Activated CD8-positive, alpha-beta memory T cell treated with anti-CD3 and anti-CD28 coated beads, Interleukin-2, amount 10 ng/mL, durations not matched to agents 7 days and 5 days (primary cell): ENCODE measurements at regions not wholly inside any gene's neighbourhood (a gene's known extent, or its start where the extent isn't known, plus 50 kb on each side); places are given as distances from the start of the nearest gene placed in this dataset.

ENCODE experiments used
- ATAC-seq: fragments of 150-1000 bp; cut with Tn5 transposase; one replicate; pipeline ENCODE4 v1.10.0; 2021; ENCODE audit warnings: moderate library complexity
- CTCF ChIA-PET: fragments of 350-600 bp; sonication (Branson Sonifier 250); formaldehyde crosslinking; loops from one replicate; lab custom pipeline; 2021; ENCODE audit warnings: antibody characterized with exemption; lab: Charles Lee
- DNase-seq: peaks from one replicate; pipeline ENCODE4 v3.0.0-alpha.2; 2020
- H3K27ac Mint-ChIP-seq: one replicate; pipeline ENCODE4 v1.8.0; 2021; ENCODE audit warnings: mild to moderate bottlenecking, mixed read lengths
- H3K27me3 Mint-ChIP-seq: one replicate; pipeline ENCODE4 v1.8.0; 2021; ENCODE audit warnings: mixed read lengths
- H3K36me3 Mint-ChIP-seq: one replicate; pipeline ENCODE4 v1.8.0; 2021; ENCODE audit warnings: mild to moderate bottlenecking, mixed read lengths
- H3K4me1 Mint-ChIP-seq: one replicate; pipeline ENCODE4 v1.8.0; 2021; ENCODE audit warnings: mixed read lengths
- H3K4me3 Mint-ChIP-seq: one replicate; pipeline ENCODE4 v1.8.0; 2021; ENCODE audit warnings: mild to moderate bottlenecking, moderate library complexity, mixed read lengths
- H3K9me3 Mint-ChIP-seq: one replicate; pipeline ENCODE4 v1.8.0; 2022; ENCODE audit warnings: low read depth, mixed read lengths

DNA sequence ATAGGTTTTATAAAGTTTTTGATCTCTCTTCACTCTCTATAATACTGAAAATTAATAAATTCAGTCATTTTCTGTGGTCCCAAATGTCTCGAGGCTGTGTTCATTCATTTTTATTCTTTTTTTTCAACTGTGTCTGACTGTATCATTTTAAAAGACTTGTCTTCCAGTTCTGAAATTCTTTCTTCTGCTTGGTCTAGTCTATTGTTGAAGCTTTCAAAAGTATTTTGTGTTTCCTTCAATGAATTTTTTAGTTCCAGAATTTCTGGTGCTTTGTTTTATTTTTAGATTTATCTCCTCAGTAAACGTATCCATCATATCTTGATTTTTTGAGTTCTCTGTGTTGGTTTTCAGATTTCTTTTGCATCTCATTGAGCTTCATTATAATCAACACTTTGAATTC, 161.0 kb upstream of the CHRM3 start:
- H3K9me3 Mint-ChIP-seq, result peaks cover 17% of the 10 kb centered on the region
- no peaks in the 10 kb centered on the region for H3K36me3 Mint-ChIP-seq
- H3K4me1 Mint-ChIP-seq, result no peaks in the 10 kb centered on the region
- CTCF ChIA-PET, result no interaction called here
- no peak overlapping the region for H3K27ac Mint-ChIP-seq
- no peaks in the 10 kb centered on the region for H3K27me3 Mint-ChIP-seq
- H3K4me3 Mint-ChIP-seq, result no peak overlapping the region
- no peak for DNase-seq
- no peak for ATAC-seq

DNA sequence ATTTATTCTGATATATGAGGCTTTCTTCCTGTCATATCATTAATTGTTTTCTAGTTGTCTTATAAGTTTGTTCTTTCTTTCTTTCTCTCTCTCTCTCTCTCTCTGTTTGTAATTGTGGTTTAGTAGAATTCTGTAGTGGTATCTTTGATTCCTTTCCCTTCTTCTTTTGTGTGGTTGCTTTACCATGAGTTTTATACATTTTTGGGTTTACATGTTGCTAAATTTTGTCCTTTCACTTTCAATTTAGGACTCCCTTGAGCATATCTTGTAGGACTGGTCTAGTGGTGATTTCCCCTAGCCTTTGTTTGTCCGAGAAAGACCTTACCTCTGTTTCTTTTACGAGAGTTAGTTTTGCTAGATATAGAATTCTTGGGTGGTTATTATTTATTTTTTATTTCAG, 162.3 kb upstream of the CHRM3 start:
- Mint-ChIP-seq H3K4me3 (no peak overlapping the region), H3K27ac (no peak overlapping the region), H3K9me3 (peaks cover 10% of the 10 kb centered on the region), H3K36me3 (no peaks in the 10 kb centered on the region), H3K4me1 (no peaks in the 10 kb centered on the region), H3K27me3 (no peaks in the 10 kb centered on the region)
- CTCF ChIA-PET, result no interaction called here
- ATAC-seq, result no peak
- no peak for DNase-seq

DNA sequence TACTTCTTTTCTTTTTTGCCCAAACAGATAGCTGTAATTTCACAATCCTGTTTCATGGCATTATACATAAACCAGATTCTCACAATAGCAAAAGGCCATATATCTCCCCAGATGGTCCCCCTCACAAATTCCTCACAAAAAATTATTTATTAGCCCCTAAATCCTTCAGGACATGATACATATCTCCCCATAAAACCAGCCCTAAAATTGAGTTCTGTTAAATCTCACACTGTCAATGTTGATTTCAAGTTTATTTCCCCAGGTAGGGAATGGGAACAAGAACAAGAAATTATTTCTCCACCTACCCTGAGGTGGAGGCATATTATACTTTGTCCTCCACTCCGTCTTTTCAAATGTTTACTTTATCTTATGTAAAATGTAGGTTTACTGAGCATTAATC, 163.4 kb upstream of the CHRM3 start:
- H3K27ac Mint-ChIP-seq, result no peak overlapping the region
- H3K36me3 Mint-ChIP-seq, result no peaks in the 10 kb centered on the region
- H3K9me3 Mint-ChIP-seq, result peaks cover 10% of the 10 kb centered on the region
- CTCF ChIA-PET, result no interaction called here
- H3K27me3 Mint-ChIP-seq, result no peaks in the 10 kb centered on the region
- no peak for DNase-seq
- ATAC-seq, result no peak
- no peak overlapping the region for H3K4me3 Mint-ChIP-seq
- no peaks in the 10 kb centered on the region for H3K4me1 Mint-ChIP-seq

DNA sequence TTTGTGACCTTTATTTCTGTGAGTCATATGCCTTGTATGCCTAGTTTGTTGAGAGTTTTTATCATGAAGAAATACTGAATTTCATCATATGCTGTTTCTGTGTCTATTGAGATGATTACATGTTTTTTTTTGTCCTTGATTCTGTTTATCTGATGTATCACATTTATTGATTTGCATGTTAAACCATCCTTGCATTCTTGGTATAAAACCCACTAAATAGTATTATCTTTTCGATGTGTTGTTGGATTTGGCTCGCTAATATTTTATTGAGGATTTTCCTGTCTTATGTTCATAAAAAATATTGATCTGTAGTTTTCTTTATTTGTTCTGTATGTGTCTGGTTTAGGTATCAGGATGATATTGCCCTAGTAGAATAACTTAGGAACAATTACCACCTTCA, 164.7 kb upstream of the CHRM3 start:
- H3K9me3 Mint-ChIP-seq, result peaks cover 10% of the 10 kb centered on the region
- no peaks in the 10 kb centered on the region for H3K4me1 Mint-ChIP-seq
- no peak overlapping the region for H3K27ac Mint-ChIP-seq
- DNase-seq, result no peak
- H3K4me3 Mint-ChIP-seq, result no peak overlapping the region
- CTCF ChIA-PET, result no interaction called here
- H3K27me3 Mint-ChIP-seq, result no peaks in the 10 kb centered on the region
- H3K36me3 Mint-ChIP-seq, result no peaks in the 10 kb centered on the region
- no peak for ATAC-seq

DNA sequence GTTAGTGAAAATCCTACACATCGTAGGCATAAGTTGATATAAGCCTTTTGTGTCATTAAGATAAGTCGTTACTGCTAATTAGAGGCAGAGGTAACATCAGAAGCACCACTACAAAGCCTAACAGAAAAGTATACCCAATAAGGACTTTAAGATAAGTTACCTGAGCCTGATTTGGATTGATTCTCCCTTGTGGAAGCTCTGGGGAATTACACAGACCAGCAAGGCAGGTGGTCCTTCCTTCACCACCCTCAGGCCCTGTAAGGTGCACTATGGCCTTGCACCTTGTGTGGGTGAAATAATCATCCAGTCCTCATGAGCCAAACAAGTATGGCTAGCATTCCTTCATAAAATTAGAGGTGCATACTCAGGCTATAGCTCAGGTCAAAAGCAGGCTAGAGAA, 166.7 kb upstream of the CHRM3 start:
- H3K4me1 Mint-ChIP-seq, result no peaks in the 10 kb centered on the region
- H3K36me3 Mint-ChIP-seq, result no peaks in the 10 kb centered on the region
- no peak for ATAC-seq
- DNase-seq, result no peak
- H3K9me3 Mint-ChIP-seq, result peaks cover 3% of the 10 kb centered on the region
- CTCF ChIA-PET, result no interaction called here
- H3K27ac Mint-ChIP-seq, result no peak overlapping the region
- H3K27me3 Mint-ChIP-seq, result no peaks in the 10 kb centered on the region
- no peak overlapping the region for H3K4me3 Mint-ChIP-seq

DNA sequence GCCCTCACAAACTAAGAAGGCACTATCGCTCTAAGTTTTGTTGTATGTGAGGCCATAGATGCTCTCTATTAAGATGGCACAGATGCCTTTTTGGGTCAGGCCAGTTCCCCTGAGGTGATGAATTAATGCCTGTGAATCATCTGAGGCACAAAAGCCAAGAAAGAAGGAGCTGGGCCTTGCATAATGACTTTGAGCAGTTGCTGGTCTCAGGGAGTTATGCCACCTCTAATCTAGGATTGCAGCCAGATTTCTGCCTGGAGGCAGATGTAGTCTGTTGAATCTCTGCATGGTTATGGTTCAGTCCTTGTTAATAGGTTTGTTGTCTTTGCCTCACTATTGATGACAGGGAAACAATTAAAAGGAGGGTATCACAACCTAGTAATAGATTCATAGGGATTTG, 168.1 kb upstream of the CHRM3 start:
- DNase-seq, result no peak
- Mint-ChIP-seq H3K36me3 (no peaks in the 10 kb centered on the region), H3K9me3 (no peaks in the 10 kb centered on the region), H3K4me1 (no peaks in the 10 kb centered on the region), H3K27ac (no peak overlapping the region), H3K4me3 (no peak overlapping the region), H3K27me3 (no peaks in the 10 kb centered on the region)
- CTCF ChIA-PET, result no interaction called here
- no peak for ATAC-seq

DNA sequence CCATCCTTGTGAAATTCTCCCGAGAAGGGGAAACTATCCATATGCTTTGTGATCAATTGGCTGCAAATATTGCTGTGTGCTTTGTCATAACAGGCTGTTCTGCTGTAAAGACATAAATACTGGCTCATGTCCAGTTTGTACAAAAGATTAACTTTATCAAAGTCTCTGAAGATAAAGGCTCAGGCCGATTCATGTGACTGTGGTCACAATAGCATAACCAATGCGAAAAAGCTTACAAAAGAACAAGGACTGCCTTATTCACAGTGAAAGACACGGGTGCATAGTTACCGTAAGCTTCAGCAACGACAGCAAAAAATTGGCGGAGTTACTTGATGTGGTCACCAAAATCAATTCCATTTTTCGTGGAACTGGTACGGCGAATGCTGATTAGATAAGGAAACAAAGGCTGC, 173.6 kb upstream of the CHRM3 start:
- peaks cover 2% of the 10 kb centered on the region for H3K9me3 Mint-ChIP-seq
- H3K27me3 Mint-ChIP-seq, result no peaks in the 10 kb centered on the region
- no peak overlapping the region for H3K4me3 Mint-ChIP-seq
- H3K4me1 Mint-ChIP-seq, result no peaks in the 10 kb centered on the region
- H3K36me3 Mint-ChIP-seq, result no peaks in the 10 kb centered on the region
- CTCF ChIA-PET, result no interaction called here
- DNase-seq (no peak), ATAC-seq (no peak)
- no peak overlapping the region for H3K27ac Mint-ChIP-seq

DNA sequence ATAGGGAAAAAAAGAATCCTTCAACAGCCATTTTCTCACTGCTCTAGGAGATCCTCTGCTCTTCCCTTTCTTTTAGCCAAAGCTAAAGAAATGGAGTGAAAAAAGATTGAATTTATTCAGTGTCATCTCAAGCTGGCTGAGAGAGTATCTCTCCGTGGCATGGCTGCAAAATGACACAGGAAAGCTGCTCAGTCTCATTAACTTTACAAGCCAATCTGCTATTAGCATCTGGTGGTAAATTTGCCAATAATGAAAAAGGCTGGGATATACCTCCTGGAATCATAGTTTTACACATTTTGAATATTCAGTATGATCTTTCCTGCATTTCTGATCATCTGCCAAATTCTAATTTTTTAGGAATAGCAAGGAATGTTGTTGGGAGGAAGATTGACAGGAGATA, 176.8 kb upstream of the CHRM3 start:
- H3K4me3 Mint-ChIP-seq, result no peak overlapping the region
- no peak overlapping the region for H3K27ac Mint-ChIP-seq
- H3K27me3 Mint-ChIP-seq, result no peaks in the 10 kb centered on the region
- ATAC-seq (no peak), DNase-seq (no peak)
- peaks cover 2% of the 10 kb centered on the region for H3K9me3 Mint-ChIP-seq
- H3K4me1 Mint-ChIP-seq, result no peaks in the 10 kb centered on the region
- CTCF ChIA-PET, result no interaction called here
- no peaks in the 10 kb centered on the region for H3K36me3 Mint-ChIP-seq

DNA sequence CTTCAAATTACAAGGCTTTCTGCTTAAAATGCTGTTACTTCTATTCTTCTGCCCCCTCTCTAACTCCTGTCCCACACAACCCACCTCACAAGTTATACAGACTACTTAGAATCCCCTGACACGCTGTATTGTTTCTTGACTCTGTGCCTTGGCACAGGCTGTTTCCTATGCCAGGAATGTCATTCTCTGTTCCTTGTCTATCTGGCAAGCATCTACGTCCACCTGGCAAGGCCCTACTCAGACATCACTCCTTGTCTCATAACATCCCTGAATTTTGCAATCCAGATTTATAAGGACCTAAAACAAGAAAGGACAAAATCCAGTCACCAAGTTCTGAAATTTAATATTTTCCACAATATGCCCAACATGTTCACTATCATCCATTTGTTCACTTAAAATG, 182.0 kb upstream of the CHRM3 start:
- CTCF ChIA-PET, result no interaction called here
- Mint-ChIP-seq H3K4me3 (no peak overlapping the region), H3K36me3 (no peaks in the 10 kb centered on the region), H3K27ac (no peak overlapping the region), H3K9me3 (peaks cover 2% of the 10 kb centered on the region), H3K27me3 (no peaks in the 10 kb centered on the region), H3K4me1 (no peaks in the 10 kb centered on the region)
- DNase-seq (no peak), ATAC-seq (no peak)

DNA sequence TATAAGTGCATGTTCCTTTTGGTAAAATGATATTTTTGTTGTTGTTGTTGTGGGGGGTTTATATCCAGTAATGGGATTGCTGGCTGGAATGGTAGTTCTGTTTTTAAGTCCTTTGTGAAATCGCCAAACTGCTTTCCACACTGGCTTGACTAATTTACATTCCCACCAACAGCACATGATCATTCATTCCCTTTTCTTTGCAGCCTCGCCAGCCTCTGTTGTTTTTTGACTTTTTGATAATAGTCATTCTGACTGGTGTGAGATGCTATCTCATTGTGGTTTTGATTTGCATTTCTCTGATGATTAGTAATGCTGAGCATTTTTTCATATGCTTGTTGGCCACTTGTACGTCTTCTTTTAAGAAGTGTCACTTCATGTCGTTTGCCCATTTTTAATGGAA, 188.5 kb upstream of the CHRM3 start:
- H3K4me3 Mint-ChIP-seq, result no peak overlapping the region
- no peak for DNase-seq
- no peak for ATAC-seq
- peaks cover 2% of the 10 kb centered on the region for H3K9me3 Mint-ChIP-seq
- no peaks in the 10 kb centered on the region for H3K36me3 Mint-ChIP-seq
- H3K27me3 Mint-ChIP-seq, result no peaks in the 10 kb centered on the region
- H3K27ac Mint-ChIP-seq, result no peak overlapping the region
- H3K4me1 Mint-ChIP-seq, result no peaks in the 10 kb centered on the region
- CTCF ChIA-PET, result no interaction called here

DNA sequence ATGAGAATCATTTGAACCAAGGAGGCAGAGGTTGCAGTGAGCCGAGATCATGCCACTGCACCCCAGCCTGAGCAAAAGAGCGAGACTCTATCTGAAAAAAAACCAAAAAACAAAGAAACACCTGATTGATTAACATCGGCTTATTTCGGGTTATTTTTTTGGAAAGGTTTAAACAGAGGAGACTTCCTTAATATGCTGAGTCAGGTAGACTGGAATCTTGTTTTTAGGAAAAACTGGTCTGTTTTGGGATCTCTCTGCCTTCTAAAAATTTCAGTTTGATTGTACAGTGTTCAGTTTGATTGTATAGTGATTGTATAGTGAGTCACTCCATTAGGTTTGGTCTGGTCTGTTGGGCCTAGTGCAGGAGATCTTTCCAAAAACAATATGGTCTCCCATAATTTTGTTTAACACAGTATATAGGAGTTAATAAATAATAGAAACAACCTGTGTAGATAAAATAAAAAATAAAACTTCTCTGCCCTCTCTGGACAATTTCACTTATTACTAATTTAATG, 196.3 kb upstream of the CHRM3 start:
- no peak for ATAC-seq
- Mint-ChIP-seq H3K4me3 (no peak overlapping the region), H3K27ac (no peak overlapping the region), H3K36me3 (no peaks in the 10 kb centered on the region), H3K4me1 (no peaks in the 10 kb centered on the region), H3K27me3 (no peaks in the 10 kb centered on the region), H3K9me3 (no peaks in the 10 kb centered on the region)
- DNase-seq, result no peak
- CTCF ChIA-PET, result no interaction called here

DNA sequence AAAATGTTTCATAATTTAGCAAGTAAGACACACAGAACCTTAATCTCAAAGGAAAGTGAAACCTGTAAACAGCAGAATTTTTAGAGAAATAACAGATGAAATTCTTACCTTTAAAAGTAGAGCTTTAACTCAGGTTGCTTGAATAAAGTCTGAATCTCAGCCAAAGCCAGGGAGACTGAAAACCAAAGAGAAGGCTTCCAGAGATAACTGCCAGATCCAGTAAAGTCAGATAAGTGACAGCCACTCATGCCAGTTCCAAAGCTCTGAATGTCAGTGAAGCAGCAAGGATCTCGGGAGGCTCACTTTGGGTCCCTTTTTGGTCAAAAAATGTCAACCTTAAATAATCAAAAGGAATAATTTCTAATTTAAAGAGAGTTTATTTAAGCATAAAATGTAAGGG, 199.9 kb upstream of the CHRM3 start:
- Mint-ChIP-seq H3K36me3 (no peaks in the 10 kb centered on the region), H3K4me1 (no peaks in the 10 kb centered on the region), H3K27me3 (no peaks in the 10 kb centered on the region), H3K4me3 (no peak overlapping the region), H3K27ac (no peak overlapping the region), H3K9me3 (no peaks in the 10 kb centered on the region)
- ATAC-seq, result no peak
- DNase-seq, result no peak
- CTCF ChIA-PET, result no interaction called here

DNA sequence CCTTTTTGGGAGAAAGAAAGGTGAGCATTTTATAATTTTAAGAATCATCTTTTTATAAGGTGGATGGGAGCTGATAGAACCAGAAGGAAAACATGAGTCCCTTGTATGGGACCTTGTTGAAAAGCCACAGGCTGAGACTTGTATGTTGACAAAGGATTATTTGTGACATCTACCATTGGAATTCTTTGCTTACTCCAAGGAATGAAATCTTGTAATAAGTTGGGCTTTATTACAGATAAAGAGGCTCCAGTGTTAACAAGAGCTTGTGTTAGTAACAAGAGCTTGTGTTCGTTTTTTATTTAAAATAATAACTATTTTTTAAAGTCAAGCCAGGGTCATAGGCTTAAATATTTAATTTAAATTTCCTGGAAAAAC, 201.1 kb upstream of the CHRM3 start:
- Mint-ChIP-seq H3K4me1 (no peaks in the 10 kb centered on the region), H3K36me3 (no peaks in the 10 kb centered on the region), H3K9me3 (peaks cover 2% of the 10 kb centered on the region), H3K4me3 (no peak overlapping the region), H3K27me3 (no peaks in the 10 kb centered on the region), H3K27ac (no peak overlapping the region)
- no peak for ATAC-seq
- CTCF ChIA-PET, result no interaction called here
- no peak for DNase-seq

DNA sequence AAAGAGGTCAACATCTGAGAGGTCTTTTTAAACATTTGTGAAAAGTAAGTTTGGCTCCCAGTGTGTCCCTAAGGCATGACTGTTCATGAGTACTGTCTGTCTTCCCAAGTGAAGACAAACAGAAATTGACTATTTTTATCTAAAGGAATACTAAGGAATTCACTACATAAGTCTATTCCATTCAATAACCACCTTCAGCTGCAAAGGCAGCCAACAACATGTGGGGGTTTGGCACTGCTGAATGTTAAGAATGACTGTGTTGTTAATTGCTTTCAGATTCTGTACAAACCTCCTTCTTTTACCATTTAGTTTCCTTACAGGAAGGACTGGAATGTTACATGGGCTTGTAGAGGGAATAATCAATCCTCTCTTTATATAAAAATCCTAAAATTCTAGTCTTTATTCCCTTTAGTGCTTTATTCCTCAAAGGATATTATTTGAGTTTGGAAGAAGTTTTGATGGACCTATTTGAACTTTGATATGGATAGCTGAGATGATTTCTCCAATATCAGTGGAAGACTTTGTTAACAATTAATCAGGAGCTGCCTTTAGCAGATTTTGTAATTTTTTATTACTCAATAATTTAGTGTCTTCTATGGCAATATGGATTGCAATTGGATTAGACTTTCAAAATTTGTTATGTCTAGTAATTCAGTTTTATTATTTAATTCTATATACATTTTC, 201.7 kb upstream of the CHRM3 start:
- Mint-ChIP-seq H3K36me3 (no peaks in the 10 kb centered on the region), H3K27ac (no peak overlapping the region), H3K27me3 (no peaks in the 10 kb centered on the region), H3K4me1 (no peaks in the 10 kb centered on the region), H3K4me3 (no peak overlapping the region), H3K9me3 (peaks cover 2% of the 10 kb centered on the region)
- ATAC-seq (no peak), DNase-seq (no peak)
- CTCF ChIA-PET, result no interaction called here

DNA sequence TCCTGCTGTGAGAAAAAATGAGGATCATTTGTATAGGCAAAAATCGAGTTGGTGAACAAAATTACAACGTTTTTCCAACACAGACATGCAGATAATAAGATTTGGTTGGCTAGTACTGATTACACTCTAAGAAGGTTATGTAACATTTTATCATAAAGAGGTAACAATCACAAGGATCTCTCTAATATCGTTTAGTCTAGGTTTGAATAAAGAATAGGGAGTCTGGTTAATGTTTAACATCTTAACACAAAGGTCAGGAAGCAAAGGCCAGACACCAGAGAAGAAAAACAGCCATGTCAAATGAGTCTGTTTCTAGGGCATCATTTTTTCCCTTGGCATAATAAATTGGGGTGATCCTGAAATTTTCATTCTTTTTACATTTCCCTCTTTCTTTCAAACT, 207.4 kb upstream of the CHRM3 start:
- Mint-ChIP-seq H3K36me3 (no peaks in the 10 kb centered on the region), H3K4me3 (no peak overlapping the region), H3K4me1 (no peaks in the 10 kb centered on the region), H3K27ac (no peak overlapping the region), H3K9me3 (peaks cover 5% of the 10 kb centered on the region), H3K27me3 (no peaks in the 10 kb centered on the region)
- CTCF ChIA-PET, result no interaction called here
- no peak for DNase-seq
- ATAC-seq, result no peak
